CD4-positive, alpha-beta T cell treated with Interleukin-1 beta for 1 hour (primary cell): ENCODE measurements at regions not wholly inside any gene's neighbourhood (a gene's known extent, or its start where the extent isn't known, plus 50 kb on each side); places are given as distances from the start of the nearest gene placed in this dataset.
A peak's percentile ranks its signal among the peaks of the same experiment; 100 is the strongest.
"Not testable (repeated sequence)": the region's sequence is repeated elsewhere in the genome, so short reads cannot be mapped to it uniquely, and the experiment has no call there.

ENCODE experiments used
- DNase-seq, 2 donors: peaks; one replicate each; pipeline ENCODE4 v3.0.0-alpha.2; 2020 to 2022

- DNase-seq, result peak in 1 of 2 donors; percentile 6
These were observed 251.2 kb downstream of the RRAGC start for GRCh38 chr1:38608202-38608864.

- no peak for DNase-seq
These were observed 252.0 kb downstream of the RRAGC start for GRCh38 chr1:38607526-38607925.

GRCh38 chr1:38605063-38605462, 254.5 kb downstream of the RRAGC start:
- no peak for DNase-seq

- no peak for DNase-seq
These were observed 255.7 kb downstream of the RRAGC start for GRCh38 chr1:38603907-38604306.

- no peak for DNase-seq
These were observed 258.7 kb downstream of the RRAGC start for GRCh38 chr1:38600905-38601304.

- no peak for DNase-seq
These were observed 259.3 kb downstream of the RRAGC start for GRCh38 chr1:38600286-38600685.

GRCh38 chr1:38598118-38598517, 261.5 kb downstream of the RRAGC start:
- no peak for DNase-seq

GRCh38 chr1:38589036-38589435, 270.5 kb downstream of the RRAGC start:
- no peak for DNase-seq

GRCh38 chr1:38587766-38588165, 271.8 kb downstream of the RRAGC start:
- no peak for DNase-seq

GRCh38 chr1:38586993-38587646, 272.5 kb downstream of the RRAGC start:
- peak; percentile 44 to 45 for DNase-seq

GRCh38 chr1:38585971-38586370, 273.6 kb downstream of the RRAGC start:
- no peak for DNase-seq

GRCh38 chr1:38585460-38585859, 274.1 kb downstream of the RRAGC start:
- DNase-seq, result no peak

GRCh38 chr1:38584448-38585355, 274.9 kb downstream of the RRAGC start:
- DNase-seq, result no peak

GRCh38 chr1:38583287-38583686, 276.3 kb downstream of the RRAGC start:
- DNase-seq, result not testable (repeated sequence)

GRCh38 chr1:38581396-38581795, 278.2 kb downstream of the RRAGC start:
- no peak for DNase-seq

- DNase-seq, result no peak
These were observed 279.0 kb downstream of the RRAGC start for GRCh38 chr1:38580594-38580993.

GRCh38 chr1:38579056-38579455, 280.5 kb downstream of the RRAGC start:
- DNase-seq, result no peak

GRCh38 chr1:38578271-38578951, 281.2 kb downstream of the RRAGC start:
- no peak for DNase-seq

GRCh38 chr1:38577937-38578270, 281.7 kb downstream of the RRAGC start:
- no peak for DNase-seq

- DNase-seq, result no peak
These were observed 282.2 kb downstream of the RRAGC start for GRCh38 chr1:38577385-38577784.

- DNase-seq, result no peak
These were observed 283.3 kb downstream of the RRAGC start for GRCh38 chr1:38576241-38576640.

- no peak for DNase-seq
These were observed 287.8 kb downstream of the RRAGC start for GRCh38 chr1:38571726-38572125.

GRCh38 chr1:38570657-38570975, 289.0 kb downstream of the RRAGC start:
- no peak for DNase-seq
